ENCODE measurements at regions not wholly inside any gene's neighbourhood (a gene's known extent, or its start where the extent isn't known, plus 50 kb on each side); places are given as distances from the start of the nearest gene placed in this dataset.

- no peak for TF ChIP-seq POLR2A (IDR thresholded peaks at IDR 0.05)
- no peak for TF ChIP-seq CTCF (IDR thresholded peaks at IDR 0.05)
These were observed 283.0 kb upstream of the MAF start for GRCh38 chr16:79883494-79883893.
